Brain microvascular endothelial cell (primary cell): ENCODE measurements at regions not wholly inside any gene's neighbourhood (a gene's known extent, or its start where the extent isn't known, plus 50 kb on each side); places are given as distances from the start of the nearest gene placed in this dataset.

Experiments
- DNase-seq: peaks from one replicate; pipeline ENCODE4 v3.0.0-alpha.2; 2020
- H3K27ac ChIP-seq: fragments of 250-450 bp; sonication (Bioruptor Pico); 2 replicates; pipeline ENCODE4 v1.5.1; 2020; ENCODE audit warnings: mild to moderate bottlenecking, moderate library complexity
- H3K27me3 ChIP-seq: fragments of 250-450 bp; sonication (Bioruptor Pico); replicated peaks from 2 replicates; pipeline ENCODE4 v1.5.1; 2020; ENCODE audit warnings: mild to moderate bottlenecking
- H3K36me3 ChIP-seq: fragments of 250-450 bp; sonication (Bioruptor Pico); replicated peaks from 2 replicates; pipeline ENCODE4 v1.5.1; 2020; ENCODE audit warnings: mild to moderate bottlenecking
- H3K4me3 ChIP-seq: 2 replicates; pipeline ENCODE4 v1.5.1; 2011; ENCODE audit warnings: low read depth, mild to moderate bottlenecking, control low read depth, low read length, moderate library complexity
- CTCF ChIP-seq: IDR thresholded peaks from 2 replicates; pipeline ENCODE4 v1.5.1; 2011; ENCODE audit warnings: low read depth, mild to moderate bottlenecking, moderate library complexity, low read length, control low read depth, inconsistent platforms; ENCODE audit errors: missing control alignments
- in situ Hi-C: cut with HindIII; loops from 2 replicates; pipeline ENCODE4 v1.10.0; 2017; ENCODE audit warnings: low sequenced_read_pairs, low pct_ligation_motif_present

- H3K4me3 ChIP-seq = no peak overlapping the region
- H3K27ac ChIP-seq = no peak overlapping the region
- no peaks in the 10 kb centered on the region for H3K36me3 ChIP-seq
- no peak for TF ChIP-seq CTCF
- no peaks in the 10 kb centered on the region for H3K27me3 ChIP-seq
- no peak for DNase-seq
- in situ Hi-C loops = no loop called here
These were observed 150.0 kb upstream of the RBFOX1 start for GRCh38 chr16:7182510-7183109.

DNA sequence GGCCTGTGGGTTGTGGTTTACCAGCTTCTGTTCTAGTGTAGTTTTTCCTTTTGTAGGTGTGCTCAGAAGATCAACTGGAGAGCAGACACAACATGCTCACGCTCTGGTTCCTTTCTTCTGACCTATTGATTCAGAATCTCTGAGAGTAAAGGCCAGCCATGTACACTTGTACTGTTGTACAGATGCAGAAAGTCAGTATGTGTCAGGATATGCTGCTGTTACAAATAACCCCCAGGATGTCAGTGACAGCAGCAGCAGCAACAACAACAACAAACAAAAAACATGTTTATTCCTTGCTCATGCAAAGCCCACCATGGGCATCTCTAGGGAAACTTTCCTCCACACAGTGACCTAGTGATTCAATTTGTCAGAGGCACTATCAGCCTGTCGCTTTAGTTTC, 154.8 kb upstream of the RBFOX1 start:
- Histone ChIP-seq H3K36me3 (no peaks in the 10 kb centered on the region), H3K4me3 (no peak overlapping the region), H3K27me3 (no peaks in the 10 kb centered on the region), H3K27ac (no peak overlapping the region)
- no peak for DNase-seq
- in situ Hi-C loops = no loop called here
- no peak for TF ChIP-seq CTCF

DNA sequence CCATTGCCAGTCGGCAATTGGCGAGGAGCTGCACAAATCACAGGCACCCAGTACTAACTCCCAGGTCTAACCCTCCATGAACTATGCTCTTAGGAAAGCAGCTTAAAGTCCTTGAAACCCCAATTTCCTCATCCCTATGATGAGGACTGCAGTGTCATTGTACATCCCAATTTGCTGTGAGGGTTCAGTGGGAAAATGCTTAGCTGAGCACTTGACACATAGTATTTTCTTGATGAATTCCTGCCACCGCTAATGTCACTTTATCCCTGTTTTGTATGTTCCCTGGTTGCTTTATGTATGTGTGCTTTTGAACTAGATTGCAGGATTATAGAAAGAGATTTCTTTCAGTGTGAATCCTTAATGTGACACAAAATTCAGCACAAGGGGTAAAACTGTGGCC, 161.5 kb upstream of the RBFOX1 start:
- TF ChIP-seq CTCF = no peak
- in situ Hi-C loops = no loop called here

DNA sequence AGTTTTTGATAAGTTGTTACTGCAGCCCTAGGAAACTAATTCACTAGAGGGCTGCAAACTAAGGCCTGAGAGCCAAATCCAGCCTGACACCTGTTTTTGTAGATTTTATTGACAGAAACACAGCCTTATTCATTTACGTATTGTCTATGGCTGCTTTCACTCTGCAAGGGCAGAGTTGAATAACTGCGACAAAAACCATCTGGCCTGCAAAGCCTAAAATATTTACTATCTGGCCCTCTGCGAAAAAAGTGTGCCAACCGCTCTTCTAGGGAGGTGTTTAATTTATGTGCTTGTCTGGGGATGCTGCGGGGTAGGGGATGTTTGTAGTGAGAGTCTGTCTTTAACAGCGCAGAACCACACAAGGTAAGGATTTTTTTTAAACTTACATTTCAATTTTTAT, 165.0 kb upstream of the RBFOX1 start:
- no peak overlapping the region for H3K27ac ChIP-seq
- no peak for DNase-seq
- H3K36me3 ChIP-seq = no peaks in the 10 kb centered on the region
- no peak overlapping the region for H3K4me3 ChIP-seq
- in situ Hi-C loops = no loop called here
- no peaks in the 10 kb centered on the region for H3K27me3 ChIP-seq
- no peak for TF ChIP-seq CTCF

More for the DNA sequence above, 161.5 kb upstream of the RBFOX1 start:
- H3K27me3 ChIP-seq = no peaks in the 10 kb centered on the region
- no peak overlapping the region for H3K27ac ChIP-seq
- DNase-seq = no peak
- no peak overlapping the region for H3K4me3 ChIP-seq
- no peaks in the 10 kb centered on the region for H3K36me3 ChIP-seq

GRCh38 chr16:7161891-7162290, 170.8 kb upstream of the RBFOX1 start:
- in situ Hi-C loops = no loop called here
- Histone ChIP-seq H3K27ac (no peak overlapping the region), H3K4me3 (no peak overlapping the region), H3K36me3 (no peaks in the 10 kb centered on the region), H3K27me3 (no peaks in the 10 kb centered on the region)
- no peak for TF ChIP-seq CTCF
- no peak for DNase-seq

- in situ Hi-C loops = no loop called here
- Histone ChIP-seq H3K27me3 (no peaks in the 10 kb centered on the region), H3K36me3 (no peaks in the 10 kb centered on the region), H3K4me3 (no peak overlapping the region), H3K27ac (no peak overlapping the region)
- TF ChIP-seq CTCF = no peak
- no peak for DNase-seq
These were observed 172.6 kb upstream of the RBFOX1 start for GRCh38 chr16:7160093-7160492.
